ENCODE measurements at regions not wholly inside any gene's neighbourhood (a gene's known extent, or its start where the extent isn't known, plus 50 kb on each side); places are given as distances from the start of the nearest gene placed in this dataset.

- no peak for TF ChIP-seq POLR2A (IDR thresholded peaks at IDR 0.05)
- no peak for TF ChIP-seq CTCF (IDR thresholded peaks at IDR 0.05 in 8 of 11, conservative IDR thresholded peaks at IDR 0.05 in 3 of 11)
Measured at GRCh38 chr14:40679256-40679655, 927.4 kb upstream of the LRFN5 start.
